WERI-Rb-1 (cell line): ENCODE measurements at regions not wholly inside any gene's neighbourhood (a gene's known extent, or its start where the extent isn't known, plus 50 kb on each side); places are given as distances from the start of the nearest gene placed in this dataset.

Experiments used
- DNase-seq: peaks from one replicate; pipeline ENCODE4 v3.0.0-alpha.2; 2020
- H3K27ac ChIP-seq: fragments of 250-450 bp; sonication (Bioruptor Pico); 2 replicates; pipeline ENCODE4 v1.5.1; 2020; ENCODE audit warnings: mild to moderate bottlenecking, moderate library complexity
- H3K27me3 ChIP-seq: fragments of 250-450 bp; sonication (Bioruptor Pico); 2 replicates; pipeline ENCODE4 v1.5.1; 2021; ENCODE audit warnings: mild to moderate bottlenecking, low read depth, moderate library complexity; ENCODE audit not compliant: insufficient read depth, severe bottlenecking
- H3K36me3 ChIP-seq: fragments of 250-450 bp; sonication (Bioruptor Pico); 2 replicates; pipeline ENCODE4 v1.5.1; 2020; ENCODE audit warnings: mild to moderate bottlenecking, moderate library complexity
- H3K4me3 ChIP-seq: 2 replicates; pipeline ENCODE4 v1.5.1; 2011; ENCODE audit warnings: low read depth, mild to moderate bottlenecking, control low read depth, low read length
- H3K9me3 ChIP-seq: fragments of 250-450 bp; sonication (Bioruptor Pico); 2 replicates; pipeline ENCODE4 v1.5.1; 2021; ENCODE audit warnings: mild to moderate bottlenecking, moderate library complexity; ENCODE audit not compliant: severe bottlenecking
- CTCF ChIP-seq: IDR thresholded peaks from 2 replicates; pipeline ENCODE4 v1.5.1; 2011; ENCODE audit warnings: low read depth, mild to moderate bottlenecking, control low read depth, inconsistent platforms, low read length

DNA sequence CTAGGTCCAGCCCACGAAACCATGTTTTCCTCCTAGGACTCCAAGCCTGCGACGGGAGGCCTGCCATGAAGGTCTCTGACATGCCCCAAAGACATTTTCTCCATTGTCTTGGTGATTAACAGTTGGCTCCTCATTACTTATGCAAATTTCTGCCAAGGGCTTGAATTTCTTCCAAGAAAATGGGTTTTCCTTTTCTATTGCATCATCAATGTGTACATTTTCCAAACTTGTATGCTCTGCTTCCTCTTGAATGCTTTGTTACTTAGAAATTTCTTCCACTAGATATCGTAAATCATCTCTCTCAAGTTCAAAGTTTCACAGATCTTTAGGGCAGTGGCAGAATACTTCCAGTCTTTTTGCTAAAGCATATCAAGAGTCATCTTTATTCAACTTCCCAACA, 1792.7 kb upstream of the CDH9 start:
- TF ChIP-seq CTCF: no peak
- Histone ChIP-seq H3K27me3 (no peaks in the 10 kb centered on the region), H3K36me3 (no peaks in the 10 kb centered on the region), H3K9me3 (no peaks in the 10 kb centered on the region), H3K4me3 (no peak overlapping the region), H3K27ac (no peak overlapping the region)
- DNase-seq: no peak

DNA sequence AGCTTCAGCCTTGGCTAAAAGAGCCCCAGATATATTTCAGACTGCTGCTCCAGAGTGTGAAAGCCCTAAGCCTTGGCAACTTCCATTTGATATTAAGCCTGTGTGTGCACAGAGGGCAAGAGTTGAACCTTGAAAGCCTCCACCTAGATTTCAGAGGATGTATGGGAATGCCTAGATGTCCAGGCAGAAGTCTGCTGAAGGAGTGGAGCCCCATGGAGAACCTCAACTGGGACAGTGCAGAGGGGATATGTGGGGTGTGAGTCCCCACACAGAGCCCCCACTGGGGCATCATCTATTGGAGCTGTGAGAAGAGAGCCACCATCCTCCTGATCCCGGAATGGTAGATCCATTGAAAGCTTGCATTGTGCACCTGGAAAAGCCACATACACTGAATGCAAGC, 1784.8 kb upstream of the CDH9 start:
- Histone ChIP-seq H3K36me3 (no peaks in the 10 kb centered on the region), H3K4me3 (no peak overlapping the region), H3K27me3 (no peaks in the 10 kb centered on the region), H3K27ac (no peak overlapping the region), H3K9me3 (peaks cover 8% of the 10 kb centered on the region)
- TF ChIP-seq CTCF: no peak
- DNase-seq: no peak

DNA sequence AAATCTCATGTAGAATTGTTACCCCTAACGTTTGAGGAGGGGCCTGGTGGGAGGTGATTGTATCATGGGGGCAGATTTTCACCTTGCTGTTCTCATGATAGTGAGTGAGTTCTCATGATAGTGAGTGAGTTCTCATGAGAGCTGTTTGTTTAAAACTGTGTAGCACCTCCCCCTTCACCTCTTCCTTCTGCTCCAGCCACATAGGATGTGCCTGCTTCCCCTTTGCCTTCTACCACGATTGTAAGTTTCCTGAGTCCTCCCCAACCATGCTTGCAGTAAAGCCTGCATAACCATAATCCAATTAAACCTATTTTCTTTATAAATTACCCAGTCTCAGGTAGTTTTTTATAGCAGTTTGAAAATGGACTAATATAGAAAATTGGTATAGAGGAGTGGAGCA, 1783.7 kb upstream of the CDH9 start:
- no peak for DNase-seq
- no peak overlapping the region for H3K4me3 ChIP-seq
- peaks cover 8% of the 10 kb centered on the region for H3K9me3 ChIP-seq
- no peaks in the 10 kb centered on the region for H3K36me3 ChIP-seq
- H3K27ac ChIP-seq: no peak overlapping the region
- no peak for TF ChIP-seq CTCF
- no peaks in the 10 kb centered on the region for H3K27me3 ChIP-seq

GRCh38 chr5:28810751-28811136, 1772.4 kb upstream of the CDH9 start:
- no peak for DNase-seq
- H3K36me3 ChIP-seq: no peaks in the 10 kb centered on the region
- no peak overlapping the region for H3K4me3 ChIP-seq
- no peak for TF ChIP-seq CTCF
- no peaks in the 10 kb centered on the region for H3K27me3 ChIP-seq
- no peaks in the 10 kb centered on the region for H3K9me3 ChIP-seq
- H3K27ac ChIP-seq: no peak overlapping the region

DNA sequence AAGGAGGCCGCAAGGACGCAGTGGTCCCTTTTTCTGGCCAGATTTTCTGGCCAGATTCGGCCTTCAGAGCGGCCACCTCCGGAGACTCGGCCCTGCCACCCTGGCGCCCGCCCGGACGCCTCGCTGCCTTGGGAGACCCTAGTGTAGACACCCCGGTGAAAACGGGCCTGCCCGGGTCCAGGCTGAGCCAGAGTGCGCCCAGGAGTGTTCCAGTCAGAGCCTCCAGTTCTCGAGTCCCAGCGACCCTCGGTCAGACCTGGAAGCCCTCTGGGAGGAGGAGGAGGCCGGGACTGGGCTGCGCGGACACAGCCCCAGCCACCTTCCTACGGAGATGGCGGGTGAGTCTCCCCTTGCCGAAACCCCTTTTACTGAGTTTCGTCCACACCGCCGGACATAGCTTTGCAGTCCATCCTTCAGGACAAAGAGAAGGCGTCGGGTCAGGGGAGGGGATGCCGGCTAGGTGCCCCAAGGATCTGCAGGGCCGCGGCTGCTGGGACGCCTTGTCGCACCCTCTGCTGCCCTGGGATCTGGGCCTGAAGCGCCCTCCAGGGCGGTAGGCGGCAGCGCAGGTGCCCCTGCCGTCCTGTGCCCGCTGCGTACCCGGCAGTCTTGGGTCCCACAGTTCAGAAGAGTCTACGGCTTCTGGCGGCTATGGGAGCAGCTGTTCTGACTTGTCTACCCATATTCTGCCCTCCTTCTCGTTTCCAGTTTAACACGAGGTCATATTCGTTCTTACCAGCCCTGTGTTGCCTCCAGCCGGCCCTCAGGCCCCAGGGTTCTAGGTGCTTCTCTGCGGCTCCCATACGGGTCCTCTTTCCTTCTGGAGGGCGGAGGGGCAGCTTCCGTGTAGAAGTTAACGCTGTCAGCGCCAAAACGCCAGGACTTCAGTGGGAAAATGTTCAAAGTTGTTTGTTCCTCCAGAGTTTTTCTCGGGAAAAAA, 1771.7 kb upstream of the CDH9 start:
- no peaks in the 10 kb centered on the region for H3K36me3 ChIP-seq
- no peak overlapping the region for H3K27ac ChIP-seq
- no peaks in the 10 kb centered on the region for H3K9me3 ChIP-seq
- H3K27me3 ChIP-seq: no peaks in the 10 kb centered on the region
- no peak overlapping the region for H3K4me3 ChIP-seq
- TF ChIP-seq CTCF: no peak
- no peak for DNase-seq
